ENCODE measurements at regions not wholly inside any gene's neighbourhood (a gene's known extent, or its start where the extent isn't known, plus 50 kb on each side); places are given as distances from the start of the nearest gene placed in this dataset.
"Not testable (repeated sequence)": the region's sequence is repeated elsewhere in the genome, so short reads cannot be mapped to it uniquely, and the experiment has no call there.

DNA sequence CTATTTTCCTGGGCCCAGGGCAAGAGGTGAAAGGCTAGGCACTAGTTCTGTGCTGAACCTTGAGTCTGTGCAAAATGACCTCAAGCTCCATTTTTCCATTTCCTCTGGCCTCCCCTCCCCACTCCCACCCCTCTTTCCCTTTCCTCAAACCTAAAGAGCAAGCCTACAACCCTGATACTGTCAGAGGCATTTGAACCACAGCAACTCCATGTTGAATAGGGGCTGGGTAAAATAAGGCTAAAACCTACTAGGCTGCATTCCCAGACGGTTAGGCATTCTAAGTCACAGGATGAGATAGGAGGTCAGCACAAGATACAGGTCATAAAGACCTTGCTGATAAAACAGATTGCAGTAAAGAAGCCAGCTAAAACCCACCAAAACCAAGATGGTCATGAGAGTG is 71.9 kb upstream of the NDP start:
- H3K4me1 ChIP-seq (ENCODE audit: control insufficient read depth, insufficient read depth, low read length); in situ Hi-C loops (cut with HindIII; ENCODE audit: low pct_unique_long_range_greater_than_20kb, low sequenced_read_pairs); H3K27me3 ChIP-seq (ENCODE audit: control insufficient read depth, insufficient read depth, low read length); POLR2A ChIA-PET; DNase-seq (ENCODE audit: low read depth, low spot score); H3K9me3 ChIP-seq (ENCODE audit: control insufficient read depth, insufficient read depth, low read depth, low read length); H3K4me3 ChIP-seq (ENCODE audit: low read depth in 2 of 2, low read length in 2 of 2); CTCF ChIA-PET; intact Hi-C loops (cut with micrococcal nuclease; ENCODE audit: unreplicated experiment); BruUV-seq (replicated peaks); H3K36me3 ChIP-seq (ENCODE audit: control insufficient read depth, insufficient read depth, low read length); H3K27ac ChIP-seq (ENCODE audit: low read length); ATAC-seq: not testable (repeated sequence)

DNA sequence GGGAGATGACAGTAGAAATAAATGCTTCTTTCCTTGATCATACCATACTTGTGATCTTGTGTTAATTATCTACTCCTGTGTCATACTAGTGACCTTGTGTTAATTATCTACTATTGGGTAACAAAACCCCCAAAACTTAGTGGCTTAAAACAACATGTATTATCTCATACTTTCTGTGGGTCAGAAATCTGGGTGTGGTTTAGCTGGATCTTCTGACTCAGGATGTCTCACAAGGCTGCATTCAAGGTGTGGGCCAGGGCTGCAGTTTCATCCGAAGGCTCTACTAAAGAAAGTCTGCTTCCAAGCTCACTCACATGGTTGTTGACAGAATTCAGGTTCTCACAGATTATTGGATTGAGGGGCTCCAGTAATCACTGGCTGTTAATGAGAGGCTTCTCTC is 70.3 kb upstream of the NDP start:
- Histone ChIP-seq H3K9me3 (ENCODE audit: control insufficient read depth, insufficient read depth, low read depth, low read length) (no peaks in the 10 kb centered on the region), H3K27ac (ENCODE audit: low read length) (no peak overlapping the region), H3K36me3 (ENCODE audit: control insufficient read depth, insufficient read depth, low read length) (no peaks in the 10 kb centered on the region), H3K27me3 (ENCODE audit: control insufficient read depth, insufficient read depth, low read length) (no peaks in the 10 kb centered on the region), H3K4me3 (ENCODE audit: low read depth in 2 of 2, low read length in 2 of 2) (no peak overlapping the region), H3K4me1 (ENCODE audit: control insufficient read depth, insufficient read depth, low read length) (no peaks in the 10 kb centered on the region)
- no peak for DNase-seq (ENCODE audit: low read depth, low spot score)
- intact Hi-C loops (cut with micrococcal nuclease; ENCODE audit: unreplicated experiment): no loop called here
- no peak for ATAC-seq
- no TSS peak for BruUV-seq (replicated peaks)
- TF ChIP-seq CTCF (IDR thresholded peaks at IDR 0.05): no peak
- in situ Hi-C loops (cut with HindIII; ENCODE audit: low pct_unique_long_range_greater_than_20kb, low sequenced_read_pairs): no loop called here
- CTCF ChIA-PET: no interaction called here
- POLR2A ChIA-PET: no interaction called here

- H3K36me3 ChIP-seq (ENCODE audit: control insufficient read depth, insufficient read depth, low read length): no peaks in the 10 kb centered on the region
- intact Hi-C loops (cut with micrococcal nuclease; ENCODE audit: unreplicated experiment) (no loop called here), in situ Hi-C loops (cut with HindIII; ENCODE audit: low pct_unique_long_range_greater_than_20kb, low sequenced_read_pairs) (no loop called here)
- no peak overlapping the region for H3K4me3 ChIP-seq (ENCODE audit: low read depth in 2 of 2, low read length in 2 of 2)
- ChIA-PET CTCF (no interaction called here), POLR2A (no interaction called here)
- no peaks in the 10 kb centered on the region for H3K9me3 ChIP-seq (ENCODE audit: control insufficient read depth, insufficient read depth, low read depth, low read length)
- no peaks in the 10 kb centered on the region for H3K4me1 ChIP-seq (ENCODE audit: control insufficient read depth, insufficient read depth, low read length)
- TF ChIP-seq REST (IDR thresholded peaks at IDR 0.05; ENCODE audit: insufficient read depth in 1 of 2, low read depth in 2 of 2, low read length in 1 of 2) (no peak), POLR2AphosphoS5 (IDR thresholded peaks at IDR 0.05; ENCODE audit: low read depth, low read length) (no peak), CTCF (IDR thresholded peaks at IDR 0.05) (no peak), TCF7L2 (IDR thresholded peaks at IDR 0.05; ENCODE audit: low read depth, low read length) (no peak), SIN3A (IDR thresholded peaks at IDR 0.05; ENCODE audit: borderline replicate concordance, insufficient read depth, low read depth, low read length) (no peak)
- ATAC-seq (no peak), DNase-seq (ENCODE audit: low read depth, low spot score) (no peak)
- no peak overlapping the region for H3K27ac ChIP-seq (ENCODE audit: low read length)
- BruUV-seq (replicated peaks): no TSS peak
- H3K27me3 ChIP-seq (ENCODE audit: control insufficient read depth, insufficient read depth, low read length): no peaks in the 10 kb centered on the region
Observed at GRCh38 chrX:44042751-44043150, 69.6 kb upstream of the NDP start.

All from Panc1 (cell line).